GM12874 (cell line): ENCODE measurements at regions not wholly inside any gene's neighbourhood (a gene's known extent, or its start where the extent isn't known, plus 50 kb on each side); places are given as distances from the start of the nearest gene placed in this dataset.

Experiments used
- TF ChIP-seq, protein P1 (sequence below): IDR thresholded peaks from 2 replicates; pipeline ENCODE4 v1.5.1; 2011; ENCODE audit warnings: low read depth, mild to moderate bottlenecking, control low read depth, low read length, moderate library complexity; ENCODE audit not compliant: insufficient read depth

DNA sequence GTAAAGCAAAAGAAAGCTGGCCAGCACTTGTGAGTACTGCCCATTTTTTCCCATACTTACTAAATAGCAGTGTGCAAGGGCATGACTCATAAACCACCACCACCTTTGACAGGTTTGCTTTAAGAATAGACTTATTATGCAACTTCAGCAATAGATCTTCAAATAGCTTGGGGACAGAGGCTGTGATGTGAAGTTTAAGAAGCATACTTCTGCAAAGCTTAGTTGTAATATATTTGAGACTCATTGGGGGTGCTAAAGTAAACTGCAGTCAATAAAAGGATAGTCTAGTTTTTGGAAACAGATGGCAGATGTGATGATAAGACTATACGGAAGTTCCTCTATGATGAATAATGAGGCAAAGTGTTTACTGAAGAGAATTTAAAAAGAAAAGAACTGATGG, 210.0 kb downstream of the PLA2G4A start:
- TF ChIP-seq, protein P1, sequence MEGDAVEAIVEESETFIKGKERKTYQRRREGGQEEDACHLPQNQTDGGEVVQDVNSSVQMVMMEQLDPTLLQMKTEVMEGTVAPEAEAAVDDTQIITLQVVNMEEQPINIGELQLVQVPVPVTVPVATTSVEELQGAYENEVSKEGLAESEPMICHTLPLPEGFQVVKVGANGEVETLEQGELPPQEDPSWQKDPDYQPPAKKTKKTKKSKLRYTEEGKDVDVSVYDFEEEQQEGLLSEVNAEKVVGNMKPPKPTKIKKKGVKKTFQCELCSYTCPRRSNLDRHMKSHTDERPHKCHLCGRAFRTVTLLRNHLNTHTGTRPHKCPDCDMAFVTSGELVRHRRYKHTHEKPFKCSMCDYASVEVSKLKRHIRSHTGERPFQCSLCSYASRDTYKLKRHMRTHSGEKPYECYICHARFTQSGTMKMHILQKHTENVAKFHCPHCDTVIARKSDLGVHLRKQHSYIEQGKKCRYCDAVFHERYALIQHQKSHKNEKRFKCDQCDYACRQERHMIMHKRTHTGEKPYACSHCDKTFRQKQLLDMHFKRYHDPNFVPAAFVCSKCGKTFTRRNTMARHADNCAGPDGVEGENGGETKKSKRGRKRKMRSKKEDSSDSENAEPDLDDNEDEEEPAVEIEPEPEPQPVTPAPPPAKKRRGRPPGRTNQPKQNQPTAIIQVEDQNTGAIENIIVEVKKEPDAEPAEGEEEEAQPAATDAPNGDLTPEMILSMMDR = no peak

DNA sequence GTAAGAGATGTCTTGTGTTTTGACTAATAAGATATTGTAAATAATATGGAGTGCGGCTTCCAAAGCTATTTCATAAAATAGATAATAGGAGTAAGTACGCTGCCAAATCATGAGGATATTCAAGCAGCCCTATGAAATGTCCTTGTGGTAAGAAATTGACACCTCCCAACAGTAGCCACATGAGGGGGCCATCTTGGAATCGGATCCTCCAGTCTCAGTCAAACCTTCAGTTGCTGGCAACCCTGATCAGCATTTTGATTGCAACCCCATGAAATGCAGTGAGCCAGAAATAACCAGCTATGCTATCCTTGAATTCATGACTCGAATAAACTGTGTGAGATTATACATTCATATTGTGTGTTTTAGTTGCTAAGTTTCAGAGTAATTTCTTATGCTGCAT, 212.4 kb downstream of the PLA2G4A start:
- TF ChIP-seq, protein P1 = no peak

DNA sequence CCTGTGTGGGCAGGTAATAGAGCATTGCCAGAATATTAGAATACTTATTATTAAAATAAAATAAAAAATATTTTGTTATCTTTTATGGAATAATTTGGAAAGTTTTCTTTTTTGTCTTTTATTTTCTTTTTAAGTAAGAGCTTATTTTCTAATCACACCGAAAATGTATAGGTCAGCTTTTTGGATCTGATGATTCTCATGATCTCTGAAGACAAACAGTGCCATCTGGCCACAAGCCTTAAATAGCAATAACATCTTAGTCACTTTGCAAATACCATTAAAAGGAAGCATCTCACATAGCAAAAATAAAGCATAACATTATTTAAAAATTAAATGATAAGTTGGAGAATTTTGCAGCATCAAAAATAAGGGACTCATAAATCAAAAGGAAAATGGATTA, 213.8 kb downstream of the PLA2G4A start:
- TF ChIP-seq, protein P1 = no peak

DNA sequence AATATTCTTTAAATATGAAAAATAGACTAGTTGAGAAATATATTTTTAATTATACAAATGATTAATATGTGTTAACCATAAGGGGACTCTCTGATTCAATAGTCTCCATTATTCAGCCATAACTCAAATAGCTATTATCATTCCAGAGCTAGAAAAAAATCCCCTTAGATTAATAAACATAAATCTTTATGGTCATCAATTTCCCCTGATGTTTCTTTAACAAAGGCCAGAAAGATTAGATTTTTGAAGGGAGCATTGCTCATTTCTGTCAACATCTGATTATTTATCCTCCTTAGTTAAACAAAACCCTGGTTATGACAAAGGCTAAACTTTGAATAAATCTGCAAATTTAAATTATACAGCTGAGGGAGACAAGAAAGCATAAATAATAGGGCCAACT, 215.7 kb downstream of the PLA2G4A start:
- TF ChIP-seq, protein P1 = no peak

DNA sequence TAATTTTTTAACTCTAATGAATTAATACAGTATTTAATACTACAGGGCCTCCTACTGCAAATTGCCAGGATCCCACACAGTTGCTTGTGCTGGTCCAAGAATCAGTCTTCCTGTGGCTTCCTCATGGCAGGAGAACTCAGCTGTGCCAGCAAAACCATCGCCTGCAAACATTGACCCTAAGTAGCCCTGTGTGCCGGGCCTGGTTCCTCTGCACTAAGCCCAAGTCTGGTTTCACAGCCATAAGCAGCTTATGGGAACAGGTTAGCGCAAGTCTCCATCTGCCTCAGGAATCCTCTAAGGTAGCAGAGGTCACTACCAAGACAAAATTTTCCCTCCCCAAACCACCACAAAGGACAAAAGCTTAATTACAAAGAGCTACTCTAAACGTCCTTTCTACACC, 216.6 kb downstream of the PLA2G4A start:
- TF ChIP-seq, protein P1 = no peak

DNA sequence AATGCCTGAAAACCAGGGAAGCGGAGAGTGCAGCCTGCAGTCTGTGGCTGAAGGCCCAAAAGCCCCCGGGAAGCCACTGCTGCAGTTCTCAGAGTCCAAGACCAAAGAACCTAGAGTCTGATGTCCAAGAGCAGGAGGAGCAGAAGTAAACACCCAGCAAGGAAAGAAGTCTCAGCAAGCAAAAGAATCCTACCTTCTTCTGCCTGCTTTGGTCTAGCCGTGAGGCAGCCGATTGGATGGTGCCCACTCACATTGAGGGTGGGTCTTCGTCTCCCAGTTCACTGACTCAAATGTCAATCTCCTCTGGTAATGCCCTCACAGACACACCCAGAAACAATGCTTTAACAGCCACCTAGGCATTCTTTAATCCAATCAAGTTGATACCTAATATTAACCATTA, 217.5 kb downstream of the PLA2G4A start:
- TF ChIP-seq, protein P1 = no peak

DNA sequence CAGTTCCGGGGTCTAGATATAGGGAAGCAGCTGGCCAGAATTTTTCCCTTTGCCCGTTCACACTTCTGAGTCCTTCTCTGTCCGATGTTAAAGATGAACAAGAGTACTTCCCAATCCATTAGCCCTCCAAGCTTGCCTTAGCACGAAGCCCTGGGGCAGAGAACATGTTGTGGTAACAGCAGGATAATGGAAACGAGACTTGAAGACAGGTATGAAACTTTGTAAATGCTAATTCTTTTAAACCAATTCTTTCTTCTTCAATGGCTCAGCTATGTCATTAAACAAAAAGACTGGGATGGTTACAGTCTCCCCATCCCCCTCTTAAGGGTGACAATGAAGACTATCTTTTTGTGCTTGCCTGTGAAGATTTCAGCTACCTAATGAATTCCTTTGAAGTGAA, 218.5 kb downstream of the PLA2G4A start:
- TF ChIP-seq, protein P1 = no peak
